Ovary (tissue), 3 donors: ENCODE measurements at regions not wholly inside any gene's neighbourhood (a gene's known extent, or its start where the extent isn't known, plus 50 kb on each side); places are given as distances from the start of the nearest gene placed in this dataset.

Experiments
- EP300 ChIP-seq: sonication (generic); formaldehyde crosslinking; IDR thresholded peaks from one replicate; pipeline ENCODE4 v1.6.1; 2017; ENCODE audit warnings: antibody characterized with exemption
- POLR2A ChIP-seq: fragments of 450-650 bp; IDR thresholded peaks from one replicate; pipeline ENCODE4 v1.6.1; 2017; ENCODE audit warnings: antibody characterized with exemption, mild to moderate bottlenecking, moderate library complexity
- TF ChIP-seq, protein P1 (sequence below), 3 donors: fragments of 450-650 bp in 2 of 3; fragments of 200-600 bp in 1 of 3; IDR thresholded peaks; one replicate each; pipeline versions ENCODE4 v1.5.1 to v1.8.0; 2016 to 2022; ENCODE audit warnings: antibody characterized with exemption in 3 of 3, mild to moderate bottlenecking in 1 of 3
- donor health status: DM: no; HTN: no; CAD: no.

DNA sequence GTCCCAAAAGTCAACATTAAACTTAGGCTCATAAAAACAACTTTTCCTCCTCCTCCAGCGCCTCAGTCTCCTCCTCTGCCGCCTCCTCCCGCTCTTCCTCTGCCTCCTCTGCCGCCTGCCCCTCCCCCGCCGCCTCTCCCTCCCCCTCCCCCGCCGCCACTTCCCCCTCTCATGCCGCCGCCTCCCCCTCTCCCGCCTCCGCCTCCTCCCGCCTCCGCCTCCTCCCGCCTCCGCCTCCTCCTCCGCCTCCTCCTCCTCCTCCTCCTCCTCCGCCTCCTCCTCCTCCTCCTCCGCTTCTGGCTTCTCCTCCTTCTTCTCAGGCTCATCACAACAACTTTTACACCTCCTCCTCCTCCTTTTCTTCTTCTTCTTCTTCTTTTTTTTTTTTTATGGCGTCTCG, 599.9 kb downstream of the TMEM182 start:
- TF ChIP-seq, protein P1, sequence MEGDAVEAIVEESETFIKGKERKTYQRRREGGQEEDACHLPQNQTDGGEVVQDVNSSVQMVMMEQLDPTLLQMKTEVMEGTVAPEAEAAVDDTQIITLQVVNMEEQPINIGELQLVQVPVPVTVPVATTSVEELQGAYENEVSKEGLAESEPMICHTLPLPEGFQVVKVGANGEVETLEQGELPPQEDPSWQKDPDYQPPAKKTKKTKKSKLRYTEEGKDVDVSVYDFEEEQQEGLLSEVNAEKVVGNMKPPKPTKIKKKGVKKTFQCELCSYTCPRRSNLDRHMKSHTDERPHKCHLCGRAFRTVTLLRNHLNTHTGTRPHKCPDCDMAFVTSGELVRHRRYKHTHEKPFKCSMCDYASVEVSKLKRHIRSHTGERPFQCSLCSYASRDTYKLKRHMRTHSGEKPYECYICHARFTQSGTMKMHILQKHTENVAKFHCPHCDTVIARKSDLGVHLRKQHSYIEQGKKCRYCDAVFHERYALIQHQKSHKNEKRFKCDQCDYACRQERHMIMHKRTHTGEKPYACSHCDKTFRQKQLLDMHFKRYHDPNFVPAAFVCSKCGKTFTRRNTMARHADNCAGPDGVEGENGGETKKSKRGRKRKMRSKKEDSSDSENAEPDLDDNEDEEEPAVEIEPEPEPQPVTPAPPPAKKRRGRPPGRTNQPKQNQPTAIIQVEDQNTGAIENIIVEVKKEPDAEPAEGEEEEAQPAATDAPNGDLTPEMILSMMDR (IDR thresholded peaks at IDR 0.05): no peak
- TF ChIP-seq POLR2A (no peak), EP300 (no peak)
